ENCODE measurements at regions not wholly inside any gene's neighbourhood (a gene's known extent, or its start where the extent isn't known, plus 50 kb on each side); places are given as distances from the start of the nearest gene placed in this dataset.
"Not testable (repeated sequence)": the region's sequence is repeated elsewhere in the genome, so short reads cannot be mapped to it uniquely, and the experiment has no call there.

DNA sequence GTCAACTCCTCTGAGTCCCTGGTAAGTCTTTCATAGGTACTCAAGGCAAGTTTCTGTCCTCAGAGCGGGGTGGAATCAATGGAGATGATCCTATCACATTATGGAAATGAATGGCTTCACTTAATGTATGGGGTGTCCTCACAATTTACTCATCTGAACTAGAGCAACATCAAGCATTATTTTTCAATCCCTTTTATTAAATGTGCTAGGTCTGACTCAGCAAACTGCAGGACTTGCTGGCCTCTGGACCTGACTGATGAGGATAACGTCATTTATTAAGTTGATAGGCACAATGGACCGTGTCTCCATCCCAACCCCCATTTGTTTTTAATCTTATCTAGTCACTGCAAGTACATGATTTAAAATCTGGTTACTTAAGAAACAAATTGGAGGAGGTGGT, 259.2 kb downstream of the NUF2 start:
- in situ Hi-C loops (cut with HindIII; ENCODE audit: low sequenced_read_pairs): no loop called here
- TF ChIP-seq, protein P1, sequence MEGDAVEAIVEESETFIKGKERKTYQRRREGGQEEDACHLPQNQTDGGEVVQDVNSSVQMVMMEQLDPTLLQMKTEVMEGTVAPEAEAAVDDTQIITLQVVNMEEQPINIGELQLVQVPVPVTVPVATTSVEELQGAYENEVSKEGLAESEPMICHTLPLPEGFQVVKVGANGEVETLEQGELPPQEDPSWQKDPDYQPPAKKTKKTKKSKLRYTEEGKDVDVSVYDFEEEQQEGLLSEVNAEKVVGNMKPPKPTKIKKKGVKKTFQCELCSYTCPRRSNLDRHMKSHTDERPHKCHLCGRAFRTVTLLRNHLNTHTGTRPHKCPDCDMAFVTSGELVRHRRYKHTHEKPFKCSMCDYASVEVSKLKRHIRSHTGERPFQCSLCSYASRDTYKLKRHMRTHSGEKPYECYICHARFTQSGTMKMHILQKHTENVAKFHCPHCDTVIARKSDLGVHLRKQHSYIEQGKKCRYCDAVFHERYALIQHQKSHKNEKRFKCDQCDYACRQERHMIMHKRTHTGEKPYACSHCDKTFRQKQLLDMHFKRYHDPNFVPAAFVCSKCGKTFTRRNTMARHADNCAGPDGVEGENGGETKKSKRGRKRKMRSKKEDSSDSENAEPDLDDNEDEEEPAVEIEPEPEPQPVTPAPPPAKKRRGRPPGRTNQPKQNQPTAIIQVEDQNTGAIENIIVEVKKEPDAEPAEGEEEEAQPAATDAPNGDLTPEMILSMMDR (IDR thresholded peaks at IDR 0.05; ENCODE audit: low read depth, low read length): no peak
- no peak overlapping the region for H3K4me3 ChIP-seq (ENCODE audit: low read depth, low read length)
- no peak for DNase-seq (ENCODE audit: low read depth, low spot score)

DNA sequence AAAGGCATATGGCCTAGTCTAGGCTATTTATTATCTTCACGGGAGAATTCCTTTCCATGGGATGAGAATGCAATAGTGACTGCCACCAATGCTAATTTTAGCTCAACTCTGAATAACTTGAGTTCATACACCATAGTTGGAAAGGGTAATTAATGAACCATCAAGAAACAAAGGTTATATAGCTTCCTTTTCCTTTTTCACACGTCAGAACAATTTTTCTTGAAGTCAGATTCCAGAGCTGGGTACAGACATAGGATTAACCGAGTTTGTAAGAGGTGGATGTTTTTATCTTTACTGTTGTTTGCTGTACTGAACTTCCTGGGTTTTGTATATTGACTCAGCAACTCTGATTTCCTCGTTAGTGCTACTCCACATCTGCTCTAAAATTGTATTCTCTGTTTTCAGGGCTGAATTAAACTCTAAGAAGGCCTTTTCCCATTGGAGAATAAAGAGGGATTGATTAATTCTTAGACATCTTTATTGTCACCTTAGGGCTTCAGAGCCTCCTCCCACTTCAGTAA, 262.0 kb downstream of the NUF2 start:
- H3K4me3 ChIP-seq (ENCODE audit: low read depth, low read length): no peak overlapping the region
- in situ Hi-C loops (cut with HindIII; ENCODE audit: low sequenced_read_pairs): no loop called here

DNA sequence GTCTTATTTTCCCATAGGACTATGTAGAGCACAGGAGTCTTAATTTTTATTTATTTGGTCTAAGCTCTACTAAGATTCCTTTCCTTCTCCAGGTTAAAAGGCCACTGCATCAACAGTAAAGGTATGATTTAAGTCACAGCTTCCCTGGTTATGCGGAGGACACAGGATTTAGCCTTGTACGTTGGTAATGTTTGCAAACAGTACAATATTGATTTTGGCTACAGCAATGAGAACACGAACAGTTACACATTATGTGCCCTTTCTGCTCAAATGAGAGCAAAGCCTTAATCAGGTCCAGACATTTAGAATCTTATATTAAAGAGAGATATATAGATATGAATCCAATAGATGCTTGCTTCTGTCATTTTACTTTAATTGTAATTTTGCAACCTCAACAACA, 264.0 kb downstream of the NUF2 start:
- no peak overlapping the region for H3K4me3 ChIP-seq (ENCODE audit: low read depth, low read length)
- no peak for DNase-seq (ENCODE audit: low read depth, low spot score)
- TF ChIP-seq, protein P1 (IDR thresholded peaks at IDR 0.05; ENCODE audit: low read depth, low read length): no peak
- in situ Hi-C loops (cut with HindIII; ENCODE audit: low sequenced_read_pairs): no loop called here

More for the DNA sequence above, 262.0 kb downstream of the NUF2 start:
- TF ChIP-seq, protein P1 (IDR thresholded peaks at IDR 0.05; ENCODE audit: low read depth, low read length): no peak
- no peak for DNase-seq (ENCODE audit: low read depth, low spot score)

DNA sequence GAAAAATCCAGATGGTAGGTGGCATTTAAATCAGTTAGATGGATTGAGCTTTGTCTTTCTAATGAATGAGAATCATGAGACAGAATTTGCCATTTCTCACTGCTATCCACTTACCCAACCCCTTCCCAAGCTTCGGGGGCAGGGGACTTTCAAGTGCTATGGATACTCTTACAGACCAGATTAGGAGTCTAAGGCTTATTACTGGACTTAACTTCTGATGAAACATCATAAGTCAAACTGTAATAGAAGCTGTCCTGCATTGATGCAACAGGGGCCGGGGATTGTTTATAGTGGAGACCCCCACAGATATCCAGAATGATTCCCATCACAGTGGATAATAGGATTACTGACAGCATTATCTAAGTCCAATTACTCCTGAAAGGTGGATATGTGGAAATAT, 267.0 kb downstream of the NUF2 start:
- TF ChIP-seq, protein P1 (IDR thresholded peaks at IDR 0.05; ENCODE audit: low read depth, low read length): no peak
- no peak overlapping the region for H3K4me3 ChIP-seq (ENCODE audit: low read depth, low read length)
- in situ Hi-C loops (cut with HindIII; ENCODE audit: low sequenced_read_pairs): no loop called here
- no peak for DNase-seq (ENCODE audit: low read depth, low spot score)

DNA sequence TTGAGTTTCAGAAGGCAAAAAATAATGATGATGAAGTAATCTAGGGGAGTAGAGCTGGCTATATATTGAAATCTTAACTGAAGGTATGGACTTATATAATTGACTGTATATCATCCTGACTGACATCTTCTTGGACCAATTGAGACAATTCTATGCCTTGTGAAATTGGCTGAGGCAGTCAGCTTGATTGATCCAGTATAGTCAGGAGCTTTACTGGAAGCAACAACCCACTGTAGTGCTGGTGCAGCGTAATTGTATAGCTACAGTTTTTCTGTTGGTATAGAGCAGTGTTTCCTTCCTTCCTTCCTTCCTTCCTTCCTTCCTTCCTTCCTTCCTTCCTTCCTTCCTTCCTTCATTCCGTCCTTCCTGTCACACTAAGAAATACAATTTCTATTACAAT, 268.0 kb downstream of the NUF2 start:
- TF ChIP-seq, protein P1 (IDR thresholded peaks at IDR 0.05; ENCODE audit: low read depth, low read length): no peak
- in situ Hi-C loops (cut with HindIII; ENCODE audit: low sequenced_read_pairs): no loop called here
- H3K4me3 ChIP-seq (ENCODE audit: low read depth, low read length): no peak overlapping the region
- no peak for DNase-seq (ENCODE audit: low read depth, low spot score)

DNA sequence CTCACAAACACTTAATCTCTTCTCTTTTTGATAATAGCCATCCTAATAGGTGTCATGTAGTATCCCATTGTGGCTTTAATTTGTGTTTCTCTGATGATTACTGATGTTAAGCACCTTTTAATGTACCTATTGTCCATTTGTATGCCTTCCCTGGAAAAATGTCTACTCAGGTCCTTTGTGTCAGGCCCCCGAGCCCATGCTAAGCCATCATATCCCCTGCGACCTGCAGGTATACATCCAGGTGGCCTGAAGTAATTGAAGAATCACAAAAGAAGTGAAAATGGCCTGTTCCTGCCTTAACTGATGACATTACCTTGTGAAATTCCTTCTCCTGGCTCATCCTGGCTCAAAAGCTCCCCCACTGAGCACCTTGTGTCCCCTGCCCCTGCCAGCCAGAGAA, 269.4 kb downstream of the NUF2 start:
- H3K4me3 ChIP-seq (ENCODE audit: low read depth, low read length); in situ Hi-C loops (cut with HindIII; ENCODE audit: low sequenced_read_pairs); DNase-seq (ENCODE audit: low read depth, low spot score): not testable (repeated sequence)

DNA sequence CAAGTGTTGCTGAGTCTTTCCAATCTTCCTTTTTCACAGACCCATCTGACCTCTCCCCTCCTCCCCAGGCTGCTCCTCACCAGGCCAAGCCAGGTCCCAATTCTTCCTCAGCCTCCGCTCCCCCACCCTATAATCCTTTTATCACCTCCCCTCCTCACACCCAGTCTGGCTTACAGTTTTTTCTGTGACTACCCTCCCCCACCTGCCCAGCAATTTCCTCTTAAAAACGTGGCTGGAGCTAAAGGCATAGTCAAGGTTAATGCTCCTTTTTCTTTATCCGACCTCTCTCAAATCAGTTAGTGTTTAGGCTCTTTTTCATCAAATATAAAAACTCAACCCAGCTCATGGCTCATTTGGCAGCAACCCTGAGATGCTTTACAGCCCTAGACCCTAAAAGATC, 270.9 kb downstream of the NUF2 start:
- H3K4me3 ChIP-seq (ENCODE audit: low read depth, low read length); DNase-seq (ENCODE audit: low read depth, low spot score); in situ Hi-C loops (cut with HindIII; ENCODE audit: low sequenced_read_pairs): not testable (repeated sequence)

DNA sequence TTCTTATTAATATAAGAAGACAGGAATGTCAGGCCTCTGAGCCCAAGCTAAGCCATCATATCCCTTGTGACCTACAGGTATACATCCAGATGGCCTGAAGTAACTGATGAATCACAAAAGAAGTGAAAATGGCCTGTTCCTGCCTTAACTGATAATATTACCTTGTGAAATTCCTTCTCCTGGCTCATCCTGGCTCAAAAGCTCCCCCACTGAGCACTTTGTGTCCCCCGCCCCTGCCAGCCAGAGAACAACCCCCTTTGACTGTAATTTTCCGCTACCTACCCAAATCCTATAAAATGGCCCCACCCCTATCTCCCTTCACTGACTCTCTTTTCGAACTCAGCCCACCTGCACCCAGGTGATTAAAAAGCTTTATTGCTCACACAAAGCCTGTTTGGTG, 274.4 kb downstream of the NUF2 start:
- H3K4me3 ChIP-seq (ENCODE audit: low read depth, low read length); in situ Hi-C loops (cut with HindIII; ENCODE audit: low sequenced_read_pairs): not testable (repeated sequence)

More for the DNA sequence above, 274.4 kb downstream of the NUF2 start:
- not testable (repeated sequence) for DNase-seq (ENCODE audit: low read depth, low spot score)
